CD4-positive, alpha-beta T cell treated with Interleukin-15 for 1 hour (primary cell): ENCODE measurements at regions not wholly inside any gene's neighbourhood (a gene's known extent, or its start where the extent isn't known, plus 50 kb on each side); places are given as distances from the start of the nearest gene placed in this dataset.
"Not testable (repeated sequence)": the region's sequence is repeated elsewhere in the genome, so short reads cannot be mapped to it uniquely, and the experiment has no call there.

Experiments used
- DNase-seq: peaks from one replicate; pipeline ENCODE4 v3.0.0-alpha.2; 2020

- DNase-seq: no peak
Observed at GRCh38 chr9:749716-750115, 91.8 kb upstream of the DMRT1 start.

DNA sequence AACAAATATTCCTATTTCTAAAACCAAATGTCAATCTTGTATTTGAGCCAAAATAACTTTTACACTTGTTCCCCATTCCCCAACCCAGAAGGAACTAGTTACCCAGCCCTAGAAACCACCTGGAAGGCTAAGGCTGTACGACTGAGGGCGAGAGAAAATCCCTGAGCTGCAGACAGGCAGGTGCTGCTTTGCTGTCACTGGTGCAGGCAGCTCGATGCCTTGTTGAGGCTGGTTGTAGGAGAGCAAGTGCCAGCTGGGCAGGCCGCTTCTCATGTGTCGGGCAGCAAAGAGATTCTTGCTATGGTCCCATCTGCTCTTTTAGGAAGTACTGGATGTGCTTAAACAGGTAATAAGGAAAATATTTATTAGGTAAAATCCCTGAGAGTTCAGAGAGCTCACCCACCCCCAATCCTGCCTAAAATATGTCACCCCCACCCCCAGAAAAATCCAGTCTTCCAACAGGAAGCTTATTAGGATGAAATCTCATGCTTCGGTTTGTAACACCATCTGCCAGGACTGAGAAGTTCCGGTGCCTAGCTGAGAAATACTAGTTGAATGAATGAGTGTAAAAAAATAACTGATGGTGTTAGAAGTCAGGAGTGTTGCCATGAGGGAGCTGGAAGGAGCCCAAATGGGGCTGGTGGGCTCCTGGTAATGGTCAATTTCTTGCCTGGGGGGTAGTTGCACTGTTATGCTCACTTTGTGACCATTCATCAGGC, 91.1 kb upstream of the DMRT1 start:
- no peak for DNase-seq

- no peak for DNase-seq
Observed at GRCh38 chr9:751137-752051, 90.1 kb upstream of the DMRT1 start.

GRCh38 chr9:752201-752600, 89.3 kb upstream of the DMRT1 start:
- DNase-seq: no peak

GRCh38 chr9:752681-753200, 88.8 kb upstream of the DMRT1 start:
- DNase-seq: no peak

- not testable (repeated sequence) for DNase-seq
Observed at GRCh38 chr9:753734-754133, 87.8 kb upstream of the DMRT1 start.

DNA sequence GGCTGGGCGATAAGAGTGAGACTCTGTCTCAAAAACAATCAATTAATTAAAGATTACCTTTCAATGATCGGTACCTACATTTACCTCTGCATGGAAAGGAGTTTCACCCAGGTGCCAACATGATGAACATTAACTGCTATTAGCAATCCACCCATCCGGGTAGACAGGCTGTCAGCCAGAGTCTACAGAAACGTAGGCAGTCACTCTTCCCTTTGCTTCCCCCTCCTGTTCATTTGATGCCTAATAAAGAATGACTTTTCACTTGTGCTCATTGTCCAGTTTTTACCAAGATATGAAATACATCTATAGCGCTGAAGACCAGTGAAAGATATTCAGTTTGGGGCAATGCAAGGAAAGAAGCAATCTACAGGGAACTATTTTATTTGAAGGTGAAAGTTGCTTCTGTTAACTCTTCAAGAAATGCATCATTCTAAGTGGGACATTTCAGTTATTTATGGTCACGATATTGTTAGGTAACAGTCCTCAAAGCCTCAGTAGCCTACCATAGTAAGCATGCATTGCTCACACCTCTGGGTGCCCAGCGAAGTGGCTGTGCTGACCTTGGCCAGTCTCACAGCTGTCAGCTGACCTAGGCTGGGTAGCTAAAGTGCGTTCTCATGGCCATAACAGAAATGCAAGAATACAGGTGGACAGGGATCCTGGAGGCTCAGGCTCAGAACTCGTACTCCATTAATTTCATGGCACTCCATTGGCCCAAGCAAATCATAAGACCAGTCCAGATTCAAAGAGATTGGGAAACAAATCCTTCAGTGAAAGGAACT, 87.2 kb upstream of the DMRT1 start:
- no peak for DNase-seq

GRCh38 chr9:755454-756381, 85.8 kb upstream of the DMRT1 start:
- DNase-seq: peak; percentile 28

DNA sequence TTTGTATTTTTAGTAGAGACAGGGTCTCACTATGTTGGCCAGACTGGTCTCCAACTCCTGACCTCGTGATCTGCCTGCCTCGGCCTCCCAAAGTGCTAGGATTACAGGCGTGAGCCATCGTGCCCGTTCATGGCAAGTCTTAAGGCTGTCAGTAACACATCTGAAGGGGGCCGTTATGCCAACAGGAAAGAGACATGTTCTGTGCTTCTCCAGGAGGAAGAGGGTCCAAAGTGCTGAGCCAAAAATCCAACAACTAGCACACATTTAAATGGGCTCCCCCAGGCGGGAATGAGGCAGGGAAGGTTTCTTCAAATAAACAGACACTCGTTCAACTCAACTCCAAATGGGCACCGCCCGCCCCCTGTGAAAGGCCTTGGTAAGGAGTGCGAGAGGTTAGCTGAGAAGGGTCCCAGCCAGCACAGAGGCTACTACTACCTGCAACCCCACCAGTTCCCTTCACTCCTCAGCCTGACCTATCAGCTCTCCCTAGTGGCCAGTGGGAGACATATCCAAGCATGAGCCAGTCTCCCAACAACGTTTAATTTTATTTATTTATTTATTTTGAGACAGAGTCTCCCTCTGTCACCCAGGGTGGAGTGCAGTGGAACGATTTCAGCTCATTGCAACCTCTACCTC, 84.1 kb upstream of the DMRT1 start:
- peak; percentile 23 for DNase-seq

- no peak for DNase-seq
Observed at GRCh38 chr9:758146-758545, 83.4 kb upstream of the DMRT1 start.

- no peak for DNase-seq
Observed at GRCh38 chr9:759541-759940, 82.0 kb upstream of the DMRT1 start.

- no peak for DNase-seq
Observed at GRCh38 chr9:759983-760736, 81.3 kb upstream of the DMRT1 start.

DNA sequence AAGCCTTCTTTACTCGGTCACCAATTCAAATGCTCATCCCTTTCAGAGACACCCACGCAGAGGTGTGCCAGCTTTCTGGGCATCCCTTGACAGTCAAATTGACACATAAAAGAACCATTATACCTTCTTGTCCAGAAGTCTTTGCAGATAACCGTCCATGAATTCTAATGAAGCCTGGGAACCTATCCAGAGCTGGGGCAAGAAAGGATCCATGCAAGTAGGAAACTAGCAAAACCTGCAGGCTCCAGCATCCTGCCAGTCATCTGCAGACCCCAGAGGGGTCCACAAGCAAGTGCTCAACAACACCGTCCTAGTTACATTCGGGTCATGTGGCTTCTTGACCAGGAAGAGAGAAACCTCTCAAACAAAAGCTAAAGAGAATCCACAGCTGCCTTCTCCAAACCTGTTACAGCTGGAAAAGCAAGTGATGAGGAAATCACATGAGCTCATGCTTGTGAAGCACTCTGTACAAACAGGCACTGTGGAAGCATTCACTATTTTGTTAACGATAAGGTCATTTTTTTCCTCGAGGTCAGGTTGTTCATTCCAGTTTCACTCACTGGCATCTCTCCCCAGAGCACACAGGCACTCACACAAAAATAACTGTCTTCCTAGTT, 80.2 kb upstream of the DMRT1 start:
- DNase-seq: no peak

- DNase-seq: no peak
Observed at GRCh38 chr9:761793-762560, 79.5 kb upstream of the DMRT1 start.

- DNase-seq: no peak
Observed at GRCh38 chr9:763692-764091, 77.8 kb upstream of the DMRT1 start.

GRCh38 chr9:764105-764524, 77.4 kb upstream of the DMRT1 start:
- DNase-seq: peak; percentile 40

DNA sequence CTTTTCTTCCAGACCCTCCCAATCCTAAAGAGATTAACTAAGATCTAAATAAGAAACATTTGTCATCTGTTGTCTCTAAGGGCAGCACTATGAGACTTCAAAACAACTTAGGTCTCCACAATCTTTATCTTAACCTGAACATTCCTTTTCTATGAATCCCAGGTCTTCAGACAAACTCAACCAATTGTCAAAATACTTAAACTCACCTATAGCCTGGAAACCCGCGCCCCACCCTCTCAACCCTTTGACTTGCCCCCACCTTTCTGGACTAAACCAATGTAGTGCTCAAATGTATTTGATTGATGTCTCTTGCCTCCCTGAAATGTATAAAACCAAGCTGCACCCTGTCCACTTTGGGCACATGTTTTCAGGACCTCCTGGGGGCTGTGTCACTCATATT, 76.5 kb upstream of the DMRT1 start:
- no peak for DNase-seq

DNA sequence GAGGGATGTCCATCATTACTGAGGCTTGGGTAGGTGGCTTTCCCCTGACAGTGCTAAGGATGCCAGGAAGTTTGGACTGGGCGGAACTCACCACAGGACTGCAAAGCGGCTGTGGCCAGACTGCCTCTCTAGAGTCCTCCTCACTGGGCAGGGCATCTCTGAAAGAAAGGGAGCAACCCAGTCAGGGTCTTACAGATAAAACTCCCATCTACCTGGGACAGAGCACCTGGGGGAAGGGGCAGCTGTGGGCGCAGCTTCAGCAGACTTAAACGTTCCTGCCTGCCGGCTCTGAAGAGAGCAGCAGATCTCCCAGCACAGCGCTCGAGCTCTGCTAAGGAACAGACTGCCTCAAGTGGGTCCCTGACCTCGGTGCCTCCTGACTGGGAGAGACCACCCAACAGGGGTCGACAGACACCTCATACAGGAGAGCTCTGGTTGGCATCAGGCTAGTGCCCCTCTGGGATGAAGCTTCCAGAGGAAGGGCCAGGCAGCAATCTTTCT, 74.4 kb upstream of the DMRT1 start:
- not testable (repeated sequence) for DNase-seq

GRCh38 chr9:776086-776485, 65.4 kb upstream of the DMRT1 start:
- no peak for DNase-seq
